HUES64 (cell line): ENCODE measurements at regions not wholly inside any gene's neighbourhood (a gene's known extent, or its start where the extent isn't known, plus 50 kb on each side); places are given as distances from the start of the nearest gene placed in this dataset.

Experiments used
- H3K27ac ChIP-seq: 2 replicates; pipeline ENCODE4 v1.7.0; 2013; ENCODE audit warnings: low read depth, low read length, inconsistent platforms
- H3K27me3 ChIP-seq: 2 replicates; pipeline ENCODE4 v1.6.1; 2013; ENCODE audit warnings: mild to moderate bottlenecking, low read length; ENCODE audit not compliant: insufficient read depth
- H3K36me3 ChIP-seq: 2 replicates; pipeline ENCODE4 v1.6.1; 2013; ENCODE audit warnings: mild to moderate bottlenecking, low read length; ENCODE audit not compliant: insufficient read depth
- H3K4me1 ChIP-seq: 2 replicates; pipeline ENCODE4 v1.6.1; 2013; ENCODE audit warnings: mild to moderate bottlenecking, low read length, moderate library complexity; ENCODE audit not compliant: insufficient read depth
- H3K4me3 ChIP-seq: 2 replicates; pipeline ENCODE4 v1.5.1; 2013; ENCODE audit warnings: mild to moderate bottlenecking, low read length, moderate library complexity
- H3K9ac ChIP-seq: 2 replicates; pipeline ENCODE4 v1.6.1; 2013; ENCODE audit warnings: mild to moderate bottlenecking, low read depth, low read length
- H3K9me3 ChIP-seq: 2 replicates; pipeline ENCODE4 v1.6.1; 2013; ENCODE audit warnings: low read depth, low read length; ENCODE audit not compliant: insufficient read depth
- WGBS: fragments of 150-250, 120-280 bp; methylation state at CpG from one replicate; pipeline ENCODE4 v1.1.7; 2013; ENCODE audit warnings: missing lambda C conversion rate; 5-methylcytosine and 5-hydroxymethylcytosine counted together

DNA sequence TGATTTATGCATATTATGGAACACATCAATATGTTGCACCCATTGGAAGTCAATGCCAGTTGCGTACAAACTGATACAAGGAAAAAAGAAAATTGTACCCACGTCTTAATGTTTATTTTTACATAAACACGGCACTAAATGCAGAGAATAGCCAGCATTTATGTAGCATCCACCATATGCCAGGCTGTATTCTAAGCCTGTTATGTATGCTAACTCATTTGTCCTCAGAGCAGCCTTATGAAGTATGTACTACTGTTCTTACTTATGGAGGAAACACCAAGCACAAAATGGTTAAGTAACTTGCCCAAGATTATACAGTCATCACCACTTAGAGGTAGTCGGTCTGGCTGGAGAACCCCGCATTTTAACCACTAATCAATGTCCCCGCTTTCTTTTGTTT is 837.9 kb upstream of the RBFOX1 start:
- Histone ChIP-seq H3K4me1 (no peaks in the 10 kb centered on the region), H3K4me3 (no peak overlapping the region), H3K27ac (no peak overlapping the region), H3K9me3 (no peaks in the 10 kb centered on the region), H3K27me3 (no peaks in the 10 kb centered on the region), H3K9ac (no peak overlapping the region), H3K36me3 (no peaks in the 10 kb centered on the region)
- WGBS, result 96% methylated on average over 3 of the region's 6 CpGs

DNA sequence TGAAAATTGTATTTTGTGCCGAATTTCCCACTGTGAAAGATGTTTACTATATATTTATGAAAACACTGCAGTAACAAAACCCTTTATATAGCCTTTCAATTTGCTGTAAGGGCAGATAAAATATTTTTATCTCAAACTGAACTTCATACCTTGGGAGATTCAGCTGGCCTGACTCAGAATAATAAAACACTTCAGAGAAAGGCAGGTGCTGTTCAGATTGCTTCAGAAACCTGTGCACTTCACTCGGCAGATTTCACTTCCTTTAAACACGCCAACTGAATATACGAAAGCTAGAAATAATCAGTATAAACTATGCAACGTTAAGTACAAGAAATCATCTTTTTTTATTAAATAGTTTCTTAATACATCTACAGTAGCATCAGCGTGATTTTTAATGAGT is 839.1 kb upstream of the RBFOX1 start:
- 94% methylated on average over 4 of the region's 6 CpGs for WGBS
- Histone ChIP-seq H3K27ac (no peak overlapping the region), H3K9me3 (no peaks in the 10 kb centered on the region), H3K4me1 (no peaks in the 10 kb centered on the region), H3K9ac (no peak overlapping the region), H3K27me3 (no peaks in the 10 kb centered on the region), H3K4me3 (no peak overlapping the region), H3K36me3 (no peaks in the 10 kb centered on the region)

DNA sequence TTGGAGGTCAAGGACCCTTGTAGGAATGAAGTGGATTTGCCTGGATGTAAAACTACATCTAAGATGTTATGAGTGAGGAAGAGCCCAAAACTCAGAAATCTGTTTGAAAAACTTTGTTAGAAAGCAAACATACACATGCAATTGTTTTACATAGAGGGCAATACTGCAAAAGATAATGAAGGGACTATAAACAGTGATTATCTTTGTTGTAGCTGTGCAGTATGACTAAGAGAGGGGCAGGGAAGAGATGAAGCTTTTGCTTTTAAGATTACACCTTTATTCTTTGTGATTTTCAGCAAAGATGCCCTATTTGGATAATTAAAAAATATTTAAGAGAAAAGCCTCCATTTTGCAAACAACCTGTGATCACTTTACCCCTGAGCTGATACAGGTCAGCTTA is 839.9 kb upstream of the RBFOX1 start:
- H3K4me1 ChIP-seq, result peaks cover 5% of the 10 kb centered on the region; the same call in 1 of the 2 replicates
- no peaks in the 10 kb centered on the region for H3K9me3 ChIP-seq
- H3K27me3 ChIP-seq, result no peaks in the 10 kb centered on the region
- H3K4me3 ChIP-seq, result no peak overlapping the region
- no peak overlapping the region for H3K9ac ChIP-seq
- H3K27ac ChIP-seq, result no peak overlapping the region
- H3K36me3 ChIP-seq, result no peaks in the 10 kb centered on the region

DNA sequence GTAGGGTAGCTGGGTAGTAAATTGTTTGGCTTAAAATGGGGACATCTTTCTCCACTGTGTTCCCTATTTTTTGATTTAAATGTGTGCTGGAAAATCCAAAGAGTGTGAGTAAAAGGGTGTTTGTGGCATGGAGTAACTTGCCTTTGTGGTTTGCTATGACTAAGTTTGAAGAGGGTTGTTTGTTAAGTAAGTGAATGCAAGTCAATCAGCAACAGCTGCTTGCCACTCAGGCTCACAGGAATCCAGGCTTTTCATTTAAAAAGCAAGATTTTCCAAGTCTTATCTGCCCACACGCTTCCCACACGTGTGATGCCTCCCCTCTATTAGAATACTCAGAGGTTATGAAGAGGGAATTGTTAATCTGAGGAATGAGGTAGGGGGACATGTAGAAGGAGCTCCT is 847.7 kb upstream of the RBFOX1 start:
- no peak overlapping the region for H3K9ac ChIP-seq
- WGBS, result 83% methylated on average over 1 of the region's 2 CpGs
- H3K9me3 ChIP-seq, result no peaks in the 10 kb centered on the region
- peaks cover 18% of the 10 kb centered on the region; the same call in 1 of the 2 replicates for H3K4me1 ChIP-seq
- no peak overlapping the region for H3K27ac ChIP-seq
- peaks cover 23% of the 10 kb centered on the region for H3K27me3 ChIP-seq
- no peaks in the 10 kb centered on the region for H3K36me3 ChIP-seq
- H3K4me3 ChIP-seq, result no peak overlapping the region

DNA sequence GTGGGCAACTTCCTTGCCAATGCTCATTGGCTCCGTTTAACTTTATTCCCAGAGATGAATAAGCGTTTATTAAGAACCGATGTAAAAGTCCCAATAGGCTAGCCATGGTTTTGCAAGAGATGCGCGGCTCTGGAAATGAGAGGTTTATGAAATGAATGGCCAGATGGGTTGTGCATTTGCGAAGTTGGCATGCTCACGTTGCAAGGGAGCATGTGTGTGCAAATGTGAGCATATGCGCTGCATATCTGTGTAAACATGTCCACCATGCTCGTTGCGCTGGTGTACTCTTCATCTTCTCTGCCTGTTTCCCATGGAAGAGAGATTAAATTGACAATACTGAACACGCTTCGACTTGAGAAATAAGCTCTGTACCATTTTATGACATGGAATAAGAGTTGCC is 848.6 kb upstream of the RBFOX1 start:
- Histone ChIP-seq H3K27ac (no peak overlapping the region), H3K9ac (no peak overlapping the region), H3K27me3 (peaks cover 23% of the 10 kb centered on the region), H3K9me3 (no peaks in the 10 kb centered on the region), H3K4me1 (peaks cover 18% of the 10 kb centered on the region; the same call in 1 of the 2 replicates), H3K4me3 (peak overlapping the region; percentile 57), H3K36me3 (no peaks in the 10 kb centered on the region)
- 76% methylated on average over 12 of the region's 12 CpGs for WGBS

DNA sequence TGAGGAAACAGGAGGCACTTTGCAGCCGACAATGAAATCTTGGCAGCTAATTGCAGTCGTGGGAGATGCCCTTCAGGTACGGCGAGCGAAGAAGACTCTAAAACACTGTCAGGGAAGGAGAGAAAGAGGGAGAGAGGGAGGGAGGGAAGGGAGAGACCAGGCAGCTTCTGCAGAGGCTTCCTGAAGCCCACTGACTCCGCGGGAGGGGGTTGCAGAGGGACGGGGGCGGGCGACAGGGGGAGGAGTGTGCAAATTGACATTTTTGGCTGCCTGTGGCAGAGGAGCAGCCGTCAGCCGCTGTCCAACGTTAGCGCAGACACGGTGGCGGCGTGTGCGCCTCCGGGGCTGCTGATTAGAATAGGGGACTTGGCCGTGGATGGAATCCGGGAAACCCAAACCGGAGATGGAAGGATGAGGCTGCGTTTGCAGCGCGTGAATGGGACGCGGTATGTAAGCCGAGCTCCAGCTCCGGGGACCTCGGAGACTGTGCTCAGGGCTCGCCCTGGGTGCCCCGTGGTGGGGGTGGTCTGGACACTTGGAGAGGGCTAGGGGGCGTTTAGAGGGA is 849.1 kb upstream of the RBFOX1 start:
- Histone ChIP-seq H3K4me3 (peak overlapping the region; percentile 57), H3K9ac (0 out of 2 replicates have a peak overlapping the region, but pooled peaks have one; percentile 8)
- 10% methylated on average over 33 of the region's 33 CpGs for WGBS

DNA sequence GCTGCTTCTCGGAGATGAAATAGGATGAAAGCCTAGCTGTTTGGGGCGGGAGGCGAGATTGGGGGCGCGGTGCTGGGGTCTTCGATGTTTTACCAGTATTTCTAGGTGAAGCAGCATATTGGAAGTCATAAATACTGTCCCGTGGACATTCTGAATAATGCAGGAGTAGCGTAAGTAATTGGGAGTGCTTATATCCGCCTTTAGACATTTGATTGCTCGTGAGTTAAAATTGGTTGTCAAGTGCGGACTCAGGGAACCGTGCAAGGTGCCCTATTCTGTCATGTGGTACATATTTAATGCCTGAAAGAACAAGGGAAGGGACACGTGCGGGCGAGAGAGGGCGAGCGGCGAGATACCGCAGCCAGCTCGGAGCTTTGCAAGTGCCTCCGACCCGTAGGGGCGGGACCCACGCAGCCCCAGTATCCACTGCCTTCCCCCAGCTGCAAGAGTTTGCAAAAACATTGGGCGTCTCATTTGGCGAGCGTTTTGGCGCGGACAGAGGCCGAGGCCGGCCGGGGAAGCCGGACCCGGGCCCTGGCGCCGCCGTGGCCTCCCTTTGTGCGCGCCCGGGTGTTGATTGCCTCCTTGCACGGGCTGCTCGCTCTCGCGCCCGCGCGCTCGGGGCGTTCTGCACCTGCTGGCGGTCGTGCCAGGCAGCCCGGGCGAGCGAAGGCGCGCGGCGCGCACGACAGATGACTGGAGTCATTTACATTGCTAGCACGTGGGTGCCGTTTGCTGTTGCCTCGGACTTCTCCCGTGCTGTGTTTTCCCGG is 849.8 kb upstream of the RBFOX1 start:
- Histone ChIP-seq H3K4me3 (peak overlapping the region; percentile 57), H3K27me3 (peaks cover 23% of the 10 kb centered on the region), H3K27ac (no peak overlapping the region), H3K9me3 (no peaks in the 10 kb centered on the region), H3K36me3 (no peaks in the 10 kb centered on the region), H3K9ac (no peak overlapping the region), H3K4me1 (peaks cover 14% of the 10 kb centered on the region; the same call in 1 of the 2 replicates)
- 90% methylated on average over 65 of the region's 65 CpGs for WGBS

More for the DNA sequence above, 849.1 kb upstream of the RBFOX1 start:
- no peaks in the 10 kb centered on the region for H3K36me3 ChIP-seq
- H3K9me3 ChIP-seq, result no peaks in the 10 kb centered on the region
- no peak overlapping the region for H3K27ac ChIP-seq
- H3K4me1 ChIP-seq, result peaks cover 18% of the 10 kb centered on the region; the same call in 1 of the 2 replicates
- H3K27me3 ChIP-seq, result peaks cover 23% of the 10 kb centered on the region

DNA sequence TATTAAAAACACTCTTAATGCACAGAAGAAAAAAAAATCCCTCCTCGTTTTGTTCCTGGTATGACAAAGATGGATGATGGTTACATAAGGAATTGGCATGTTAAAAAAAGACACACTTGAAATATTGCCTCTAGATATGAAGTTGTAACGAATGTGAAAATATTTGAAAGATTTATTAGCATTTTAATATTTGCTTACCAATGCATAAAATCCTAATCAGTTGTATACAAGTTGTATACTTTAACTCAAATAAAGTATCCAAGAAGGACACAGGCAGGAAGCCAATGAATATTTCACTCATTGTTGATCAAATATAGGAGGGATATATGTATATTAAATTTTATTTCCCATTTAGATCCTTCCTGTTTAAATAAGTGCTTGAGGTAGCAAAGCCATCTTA is 850.8 kb upstream of the RBFOX1 start:
- Histone ChIP-seq H3K27me3 (peaks cover 23% of the 10 kb centered on the region), H3K36me3 (no peaks in the 10 kb centered on the region), H3K4me3 (no peak overlapping the region), H3K9ac (no peak overlapping the region), H3K9me3 (no peaks in the 10 kb centered on the region), H3K4me1 (peaks cover 12% of the 10 kb centered on the region; the same call in 1 of the 2 replicates), H3K27ac (no peak overlapping the region)
- 71% methylated on average over 1 of the region's 2 CpGs for WGBS

DNA sequence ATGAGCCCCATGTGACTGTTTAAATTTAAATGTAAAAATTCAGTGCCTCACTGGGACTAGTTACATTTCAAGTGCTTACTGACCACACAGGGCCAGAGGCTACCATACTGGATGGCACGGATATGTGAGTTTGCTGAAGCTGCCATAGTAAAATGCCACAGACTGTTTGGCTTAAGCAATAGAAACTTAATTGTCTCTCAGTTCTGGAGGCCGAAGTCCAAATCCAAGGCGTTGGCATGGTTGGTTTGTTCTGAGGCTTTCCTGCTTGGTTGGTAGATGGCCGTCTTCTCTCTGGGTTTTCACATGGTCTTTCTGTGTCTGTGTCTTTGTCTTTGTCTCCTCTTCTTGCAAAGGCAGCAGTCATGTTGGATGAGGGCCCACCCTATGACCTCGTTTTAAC is 878.9 kb upstream of the RBFOX1 start:
- Histone ChIP-seq H3K9ac (no peak overlapping the region), H3K4me1 (no peaks in the 10 kb centered on the region), H3K27ac (no peak overlapping the region), H3K36me3 (no peaks in the 10 kb centered on the region), H3K27me3 (no peaks in the 10 kb centered on the region), H3K4me3 (no peak overlapping the region), H3K9me3 (no peaks in the 10 kb centered on the region)
- WGBS, result 94% methylated on average over 4 of the region's 5 CpGs

DNA sequence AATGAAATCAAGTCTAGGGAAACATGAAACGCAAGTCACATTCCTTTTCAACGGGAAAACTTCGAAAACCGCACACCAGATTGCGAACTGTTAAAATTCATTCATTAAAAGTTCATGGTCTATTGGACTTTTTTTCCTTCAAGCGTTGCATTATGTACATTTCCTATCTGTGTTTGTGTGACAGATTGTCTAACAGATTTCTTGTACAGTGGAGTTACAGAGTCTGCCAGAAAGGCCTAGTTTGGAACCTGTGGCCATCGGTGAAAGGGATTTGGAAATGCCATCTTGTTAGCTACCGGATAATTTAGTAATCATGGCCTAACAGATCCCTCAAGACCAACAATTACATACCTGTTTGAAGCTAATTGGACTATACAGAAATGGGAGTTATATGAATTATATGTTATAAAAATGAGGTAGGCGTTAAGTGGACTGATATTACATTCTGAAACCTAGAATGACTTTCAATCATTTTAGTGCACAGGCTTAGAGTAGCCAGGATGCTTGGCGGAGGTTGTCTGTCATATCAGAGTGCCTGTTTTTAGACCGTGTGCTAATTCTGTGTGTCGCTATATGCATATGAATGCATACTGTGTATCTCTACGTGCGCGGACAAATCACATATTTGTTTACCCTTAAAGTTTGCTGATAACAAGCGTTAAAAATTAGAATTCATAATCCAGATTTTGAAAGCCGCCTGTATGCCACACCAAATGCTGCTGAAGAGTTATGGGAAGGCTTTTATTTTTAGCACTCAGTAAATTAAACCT is 885.4 kb upstream of the RBFOX1 start:
- H3K27me3 ChIP-seq, result no peaks in the 10 kb centered on the region
- 96% methylated on average over 16 of the region's 17 CpGs for WGBS
- H3K9ac ChIP-seq, result no peak overlapping the region
- no peaks in the 10 kb centered on the region for H3K4me1 ChIP-seq
- H3K27ac ChIP-seq, result no peak overlapping the region
- no peaks in the 10 kb centered on the region for H3K9me3 ChIP-seq
- no peaks in the 10 kb centered on the region for H3K36me3 ChIP-seq
- H3K4me3 ChIP-seq, result no peak overlapping the region

DNA sequence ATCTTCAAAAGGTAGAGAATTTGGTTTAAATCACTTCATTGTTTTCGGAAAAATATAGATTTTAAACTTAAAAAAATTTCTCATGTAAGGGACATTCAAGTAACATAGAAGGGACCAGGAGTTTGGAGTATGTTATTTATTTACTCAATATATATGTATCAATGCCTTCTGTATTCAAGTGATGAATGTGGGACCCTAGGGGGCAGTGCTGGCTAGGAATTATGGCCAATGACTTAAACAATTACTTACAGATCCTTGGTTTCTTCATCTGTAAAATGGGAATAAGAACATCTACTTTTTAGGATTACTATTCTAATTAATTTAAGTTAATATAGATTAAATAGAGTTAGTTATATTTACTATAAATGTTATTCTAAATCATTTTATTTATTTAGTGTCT is 886.3 kb upstream of the RBFOX1 start:
- no peaks in the 10 kb centered on the region for H3K4me1 ChIP-seq
- H3K27me3 ChIP-seq, result no peaks in the 10 kb centered on the region
- no peak overlapping the region for H3K4me3 ChIP-seq
- H3K27ac ChIP-seq, result no peak overlapping the region
- WGBS, result no CpG with 5 or more reads among the region's 1 CpG
- no peaks in the 10 kb centered on the region for H3K9me3 ChIP-seq
- no peaks in the 10 kb centered on the region for H3K36me3 ChIP-seq
- H3K9ac ChIP-seq, result no peak overlapping the region
